ENCODE measurements at regions not wholly inside any gene's neighbourhood (a gene's known extent, or its start where the extent isn't known, plus 50 kb on each side); places are given as distances from the start of the nearest gene placed in this dataset.

DNA sequence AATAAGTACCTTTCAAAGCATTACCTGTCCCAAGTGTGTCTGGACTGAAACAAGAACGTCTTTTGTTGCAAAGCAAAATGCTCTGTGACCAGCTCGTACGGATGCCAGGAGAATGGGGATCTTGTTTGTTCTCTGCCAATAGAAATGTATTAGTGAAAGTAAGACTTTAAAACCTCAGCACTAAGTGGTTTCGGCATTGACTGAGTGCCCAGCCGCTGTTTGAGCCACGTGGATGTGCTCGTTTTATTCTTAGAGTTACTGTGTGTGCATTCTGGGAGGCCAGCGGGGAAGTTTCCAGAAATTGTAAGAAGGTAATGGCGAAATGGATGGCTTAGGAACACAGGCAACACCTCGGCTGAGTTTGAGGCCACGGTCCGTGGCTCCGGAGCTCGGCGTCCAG is 117.1 kb upstream of the USP29 start:
- H3K4me1 Mint-ChIP-seq = no peaks in the 10 kb centered on the region
- Histone ChIP-seq H3K27me3 (no peaks in the 10 kb centered on the region), H3K9me3 (ENCODE audit: low read depth) (peaks cover 14% of the 10 kb centered on the region), H3K9ac (no peak overlapping the region), H3K4me2 (no peak overlapping the region), H4K20me1 (ENCODE audit: low read depth) (no peaks in the 10 kb centered on the region), H3F3A (ENCODE audit: low read depth) (no peaks in the 10 kb centered on the region), H3K4me1 (no peaks in the 10 kb centered on the region), H3K36me3 (no peaks in the 10 kb centered on the region), H2AFZ (replicated peaks) (no peak overlapping the region), H3K4me3 (no peak overlapping the region), H3K79me2 (ENCODE audit: low read depth) (no peaks in the 10 kb centered on the region), H3K27ac (no peak overlapping the region)
- H3K36me3 Mint-ChIP-seq = no peaks in the 10 kb centered on the region
- H3K27ac Mint-ChIP-seq = no peak overlapping the region
- TF ChIP-seq, protein P1, sequence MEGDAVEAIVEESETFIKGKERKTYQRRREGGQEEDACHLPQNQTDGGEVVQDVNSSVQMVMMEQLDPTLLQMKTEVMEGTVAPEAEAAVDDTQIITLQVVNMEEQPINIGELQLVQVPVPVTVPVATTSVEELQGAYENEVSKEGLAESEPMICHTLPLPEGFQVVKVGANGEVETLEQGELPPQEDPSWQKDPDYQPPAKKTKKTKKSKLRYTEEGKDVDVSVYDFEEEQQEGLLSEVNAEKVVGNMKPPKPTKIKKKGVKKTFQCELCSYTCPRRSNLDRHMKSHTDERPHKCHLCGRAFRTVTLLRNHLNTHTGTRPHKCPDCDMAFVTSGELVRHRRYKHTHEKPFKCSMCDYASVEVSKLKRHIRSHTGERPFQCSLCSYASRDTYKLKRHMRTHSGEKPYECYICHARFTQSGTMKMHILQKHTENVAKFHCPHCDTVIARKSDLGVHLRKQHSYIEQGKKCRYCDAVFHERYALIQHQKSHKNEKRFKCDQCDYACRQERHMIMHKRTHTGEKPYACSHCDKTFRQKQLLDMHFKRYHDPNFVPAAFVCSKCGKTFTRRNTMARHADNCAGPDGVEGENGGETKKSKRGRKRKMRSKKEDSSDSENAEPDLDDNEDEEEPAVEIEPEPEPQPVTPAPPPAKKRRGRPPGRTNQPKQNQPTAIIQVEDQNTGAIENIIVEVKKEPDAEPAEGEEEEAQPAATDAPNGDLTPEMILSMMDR (IDR thresholded peaks at IDR 0.05) = no peak
- TF ChIP-seq EZH2phosphoT487 (IDR thresholded peaks at IDR 0.05) (no peak), EZH2 (IDR thresholded peaks at IDR 0.05) (no peak)
- no peaks in the 10 kb centered on the region for H3K27me3 Mint-ChIP-seq (ENCODE audit: insufficient read depth, low read depth)
- H3K4me3 Mint-ChIP-seq = no peak overlapping the region
- H3K9me3 Mint-ChIP-seq = peaks cover 54% of the 10 kb centered on the region
- DNase-seq (ENCODE audit: low spot score) = no peak

DNA sequence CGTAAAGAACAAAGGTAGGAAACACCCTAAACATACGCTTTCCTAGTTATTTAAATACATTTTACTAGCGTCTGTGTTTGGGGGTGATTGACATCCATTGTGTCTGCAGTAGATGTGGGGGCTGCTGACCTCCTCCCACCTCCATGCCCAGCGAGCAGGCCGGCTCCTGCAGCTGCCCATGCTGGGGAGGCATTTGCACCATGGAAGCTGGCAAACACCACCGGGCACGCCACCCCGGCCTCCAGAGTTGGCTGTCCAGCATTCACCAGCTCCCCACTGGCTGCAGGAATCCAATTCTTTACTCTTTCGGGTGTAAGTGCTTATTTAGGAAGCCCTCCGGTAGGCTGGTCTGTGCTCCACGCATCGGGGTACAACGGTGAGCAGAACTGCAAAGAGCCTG is 115.4 kb upstream of the USP29 start:
- Mint-ChIP-seq H3K36me3 (no peaks in the 10 kb centered on the region), H3K27ac (no peak overlapping the region), H3K4me1 (no peaks in the 10 kb centered on the region), H3K4me3 (no peak overlapping the region), H3K27me3 (ENCODE audit: insufficient read depth, low read depth) (no peaks in the 10 kb centered on the region), H3K9me3 (peaks cover 62% of the 10 kb centered on the region)
- H3K79me2 ChIP-seq (ENCODE audit: low read depth) = no peaks in the 10 kb centered on the region
- no peak for DNase-seq (ENCODE audit: low spot score)
- H3K4me1 ChIP-seq = no peaks in the 10 kb centered on the region
- H3K4me3 ChIP-seq = no peak overlapping the region
- H3K27ac ChIP-seq = no peak overlapping the region
- no peaks in the 10 kb centered on the region for H3K27me3 ChIP-seq
- H3F3A ChIP-seq (ENCODE audit: low read depth) = no peaks in the 10 kb centered on the region
- no peaks in the 10 kb centered on the region for H3K36me3 ChIP-seq
- H4K20me1 ChIP-seq (ENCODE audit: low read depth) = no peaks in the 10 kb centered on the region
- H3K9me3 ChIP-seq (ENCODE audit: low read depth) = peaks cover 6% of the 10 kb centered on the region
- H3K9ac ChIP-seq = no peak overlapping the region
- TF ChIP-seq, protein P1 (IDR thresholded peaks at IDR 0.05) = no peak
- TF ChIP-seq EZH2phosphoT487 (IDR thresholded peaks at IDR 0.05) = no peak
- TF ChIP-seq EZH2 (IDR thresholded peaks at IDR 0.05) = no peak
- H3K4me2 ChIP-seq = no peak overlapping the region
- H2AFZ ChIP-seq (replicated peaks) = no peak overlapping the region

DNA sequence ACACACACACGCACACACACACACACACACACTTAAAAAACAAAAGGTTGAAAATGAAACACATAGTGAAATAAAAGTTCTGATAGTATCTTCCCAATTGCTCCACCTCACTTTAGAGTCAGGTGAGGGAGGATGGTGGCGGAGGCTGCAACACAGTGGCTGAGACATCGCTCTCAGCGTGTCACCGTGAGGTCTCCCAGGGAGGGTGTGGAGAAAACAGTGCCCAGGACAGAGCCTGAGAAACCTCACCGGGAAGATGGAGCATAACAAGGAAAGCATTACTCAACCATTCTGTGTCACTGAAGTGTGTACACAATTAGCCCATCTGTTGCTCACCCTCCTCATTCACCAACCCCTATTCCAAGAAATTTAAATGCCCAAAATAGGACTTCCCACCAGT is 111.4 kb upstream of the USP29 start:
- no peaks in the 10 kb centered on the region for H3K36me3 ChIP-seq
- H3K9ac ChIP-seq = no peak overlapping the region
- H2AFZ ChIP-seq (replicated peaks) = no peak overlapping the region
- H3K4me1 ChIP-seq = no peaks in the 10 kb centered on the region
- H3K27me3 Mint-ChIP-seq (ENCODE audit: insufficient read depth, low read depth) = peaks cover 2% of the 10 kb centered on the region
- no peak for DNase-seq (ENCODE audit: low spot score)
- no peak overlapping the region for H3K4me2 ChIP-seq
- H3K27me3 ChIP-seq = no peaks in the 10 kb centered on the region
- H3K79me2 ChIP-seq (ENCODE audit: low read depth) = no peaks in the 10 kb centered on the region
- peaks cover 58% of the 10 kb centered on the region for H3K9me3 Mint-ChIP-seq
- no peak overlapping the region for H3K27ac Mint-ChIP-seq
- TF ChIP-seq, protein P1 (IDR thresholded peaks at IDR 0.05) = no peak
- TF ChIP-seq EZH2 (IDR thresholded peaks at IDR 0.05) (no peak), EZH2phosphoT487 (IDR thresholded peaks at IDR 0.05) (no peak)
- no peaks in the 10 kb centered on the region for H4K20me1 ChIP-seq (ENCODE audit: low read depth)
- H3K4me3 ChIP-seq = no peak overlapping the region
- H3K9me3 ChIP-seq (ENCODE audit: low read depth) = no peaks in the 10 kb centered on the region
- no peak overlapping the region for H3K27ac ChIP-seq
- no peaks in the 10 kb centered on the region for H3K4me1 Mint-ChIP-seq
- no peaks in the 10 kb centered on the region for H3K36me3 Mint-ChIP-seq
- H3F3A ChIP-seq (ENCODE audit: low read depth) = no peaks in the 10 kb centered on the region
- H3K4me3 Mint-ChIP-seq = no peak overlapping the region
